ENCODE measurements at regions not wholly inside any gene's neighbourhood (a gene's known extent, or its start where the extent isn't known, plus 50 kb on each side); places are given as distances from the start of the nearest gene placed in this dataset.

- TF ChIP-seq POLR2A (IDR thresholded peaks at IDR 0.05) (no peak), CTCF (IDR thresholded peaks at IDR 0.05) (no peak)
Measured at GRCh38 chr1:199693724-199694123, 333.8 kb upstream of the NR5A2 start.

Measured in Peyer's patch (tissue), 4 donors.